Skeletal muscle satellite cell (primary cell): ENCODE measurements at regions not wholly inside any gene's neighbourhood (a gene's known extent, or its start where the extent isn't known, plus 50 kb on each side); places are given as distances from the start of the nearest gene placed in this dataset.

Source experiments
- H3K27me3 ChIP-seq: 2 replicates; pipeline ENCODE4 v1.7.0; 2013; ENCODE audit warnings: low read length; ENCODE audit not compliant: control insufficient read depth, insufficient read depth
- H3K36me3 ChIP-seq: 2 replicates; pipeline ENCODE4 v1.7.0; 2013; ENCODE audit warnings: mild to moderate bottlenecking, control low read depth, low read length; ENCODE audit not compliant: insufficient read depth
- H3K4me1 ChIP-seq: 2 replicates; pipeline ENCODE4 v1.7.0; 2013; ENCODE audit warnings: low read length; ENCODE audit not compliant: control insufficient read depth, insufficient read depth
- H3K4me2 ChIP-seq: 2 replicates; pipeline ENCODE4 v1.7.0; 2013; ENCODE audit warnings: mild to moderate bottlenecking, low read length
- H3K4me3 ChIP-seq: 2 replicates; pipeline ENCODE4 v1.7.0; 2013; ENCODE audit warnings: low read length
- H3K9ac ChIP-seq: 2 replicates; pipeline ENCODE4 v1.7.0; 2013; ENCODE audit warnings: mild to moderate bottlenecking, low read depth, low read length, moderate library complexity
- H3K9me3 ChIP-seq: replicated peaks from 2 replicates; pipeline ENCODE4 v1.7.0; 2013; ENCODE audit warnings: mild to moderate bottlenecking, control low read depth, low read length

DNA sequence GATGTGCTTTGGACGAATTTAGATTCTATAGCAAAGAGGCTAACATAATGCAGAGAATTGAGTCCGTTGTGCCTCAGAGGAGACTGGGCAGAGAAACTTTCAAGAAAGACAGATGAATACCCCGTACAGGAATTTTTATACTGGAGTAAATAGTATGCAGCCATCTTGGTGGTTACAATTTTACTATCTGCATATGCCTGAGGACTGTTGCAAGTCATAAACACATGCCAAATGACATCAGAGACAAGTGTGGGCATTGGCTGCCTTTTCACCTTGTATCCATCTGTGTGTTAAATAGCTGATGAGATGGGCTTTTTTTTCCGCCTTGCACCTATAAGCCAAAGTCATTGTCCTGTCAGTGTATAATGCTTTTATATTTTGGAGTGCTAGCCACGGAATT, 267.5 kb upstream of the SP4 start:
- Histone ChIP-seq H3K4me1 (no peaks in the 10 kb centered on the region), H3K27me3 (no peaks in the 10 kb centered on the region), H3K9me3 (no peaks in the 10 kb centered on the region), H3K9ac (no peak overlapping the region), H3K4me3 (no peak overlapping the region), H3K4me2 (no peak overlapping the region), H3K36me3 (no peaks in the 10 kb centered on the region)

DNA sequence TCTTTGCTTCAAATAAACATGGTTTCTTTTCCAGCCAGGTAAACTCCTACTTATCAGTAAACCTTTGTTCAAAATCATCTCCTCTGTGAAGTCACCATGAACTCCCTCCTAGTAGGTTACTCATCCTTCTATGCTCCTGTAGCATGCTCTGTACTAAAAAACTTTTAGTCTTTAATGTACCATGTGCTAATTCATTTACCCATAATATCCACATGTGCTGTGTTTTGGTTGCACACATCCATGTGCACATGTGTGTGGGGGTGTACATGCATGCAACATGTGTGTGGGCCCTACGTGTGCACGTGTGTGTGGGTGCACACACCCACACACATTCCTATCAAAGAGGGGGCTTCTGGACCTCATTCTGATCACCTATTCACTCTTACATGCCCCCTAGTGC, 259.9 kb upstream of the SP4 start:
- Histone ChIP-seq H3K4me3 (no peak overlapping the region), H3K9ac (no peak overlapping the region), H3K36me3 (no peaks in the 10 kb centered on the region), H3K27me3 (no peaks in the 10 kb centered on the region), H3K4me2 (no peak overlapping the region), H3K4me1 (no peaks in the 10 kb centered on the region), H3K9me3 (no peaks in the 10 kb centered on the region)

GRCh38 chr7:21169667-21170580, 258.0 kb upstream of the SP4 start:
- H3K27me3 ChIP-seq, result no peaks in the 10 kb centered on the region
- no peak overlapping the region for H3K4me3 ChIP-seq
- no peaks in the 10 kb centered on the region for H3K4me1 ChIP-seq
- H3K36me3 ChIP-seq, result no peaks in the 10 kb centered on the region
- H3K9ac ChIP-seq, result no peak overlapping the region
- no peak overlapping the region for H3K4me2 ChIP-seq
- H3K9me3 ChIP-seq, result no peaks in the 10 kb centered on the region

GRCh38 chr7:21172800-21173199, 255.1 kb upstream of the SP4 start:
- no peaks in the 10 kb centered on the region for H3K36me3 ChIP-seq
- H3K4me3 ChIP-seq, result no peak overlapping the region
- no peaks in the 10 kb centered on the region for H3K9me3 ChIP-seq
- H3K27me3 ChIP-seq, result no peaks in the 10 kb centered on the region
- H3K4me2 ChIP-seq, result no peak overlapping the region
- no peak overlapping the region for H3K9ac ChIP-seq
- no peaks in the 10 kb centered on the region for H3K4me1 ChIP-seq

- Histone ChIP-seq H3K9ac (no peak overlapping the region), H3K4me3 (no peak overlapping the region), H3K4me1 (no peaks in the 10 kb centered on the region), H3K4me2 (no peak overlapping the region), H3K9me3 (no peaks in the 10 kb centered on the region), H3K27me3 (no peaks in the 10 kb centered on the region), H3K36me3 (no peaks in the 10 kb centered on the region)
Observed at GRCh38 chr7:21173436-21173835, 254.4 kb upstream of the SP4 start.

DNA sequence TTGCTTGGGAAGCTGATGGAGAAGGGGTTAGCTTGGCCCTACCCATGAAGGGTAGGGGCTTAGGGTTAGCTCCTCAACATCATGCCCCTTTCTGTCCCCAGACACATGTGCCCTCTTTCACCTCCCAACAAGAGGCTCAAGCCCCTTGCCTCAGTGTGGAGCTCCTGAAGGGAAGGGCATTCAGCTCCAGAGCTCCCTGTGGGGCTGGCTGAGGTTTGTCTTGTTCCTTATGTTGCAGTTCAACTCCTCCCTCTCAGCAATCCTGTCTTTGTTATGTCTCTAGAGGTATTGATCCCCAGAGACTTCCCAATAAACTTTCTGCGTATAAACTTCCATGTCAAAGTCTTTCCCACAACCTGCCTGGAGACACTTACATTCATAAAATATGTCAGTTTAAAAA, 252.2 kb upstream of the SP4 start:
- Histone ChIP-seq H3K36me3 (no peaks in the 10 kb centered on the region), H3K4me3 (no peak overlapping the region), H3K27me3 (no peaks in the 10 kb centered on the region), H3K4me2 (no peak overlapping the region), H3K9me3 (no peaks in the 10 kb centered on the region), H3K4me1 (no peaks in the 10 kb centered on the region), H3K9ac (no peak overlapping the region)

GRCh38 chr7:21184942-21185652, 242.8 kb upstream of the SP4 start:
- H3K27me3 ChIP-seq, result no peaks in the 10 kb centered on the region
- no peak overlapping the region for H3K4me2 ChIP-seq
- peaks cover 10% of the 10 kb centered on the region for H3K9me3 ChIP-seq
- no peaks in the 10 kb centered on the region for H3K4me1 ChIP-seq
- no peak overlapping the region for H3K9ac ChIP-seq
- H3K36me3 ChIP-seq, result no peaks in the 10 kb centered on the region
- H3K4me3 ChIP-seq, result no peak overlapping the region

GRCh38 chr7:21185653-21186265, 242.1 kb upstream of the SP4 start:
- no peaks in the 10 kb centered on the region for H3K36me3 ChIP-seq
- no peak overlapping the region for H3K4me3 ChIP-seq
- peaks cover 10% of the 10 kb centered on the region for H3K9me3 ChIP-seq
- no peaks in the 10 kb centered on the region for H3K27me3 ChIP-seq
- no peak overlapping the region for H3K4me2 ChIP-seq
- H3K9ac ChIP-seq, result no peak overlapping the region
- no peaks in the 10 kb centered on the region for H3K4me1 ChIP-seq

GRCh38 chr7:21191321-21192073, 236.4 kb upstream of the SP4 start:
- Histone ChIP-seq H3K4me2 (no peak overlapping the region), H3K9me3 (peaks cover 3% of the 10 kb centered on the region), H3K36me3 (no peaks in the 10 kb centered on the region), H3K27me3 (no peaks in the 10 kb centered on the region), H3K9ac (no peak overlapping the region), H3K4me1 (no peaks in the 10 kb centered on the region), H3K4me3 (no peak overlapping the region)

GRCh38 chr7:21192657-21193056, 235.2 kb upstream of the SP4 start:
- H3K4me1 ChIP-seq, result no peaks in the 10 kb centered on the region
- no peaks in the 10 kb centered on the region for H3K27me3 ChIP-seq

GRCh38 chr7:21193895-21194294, 234.0 kb upstream of the SP4 start:
- Histone ChIP-seq H3K27me3 (no peaks in the 10 kb centered on the region), H3K36me3 (no peaks in the 10 kb centered on the region), H3K4me1 (no peaks in the 10 kb centered on the region), H3K9me3 (no peaks in the 10 kb centered on the region), H3K4me3 (no peak overlapping the region), H3K4me2 (no peak overlapping the region), H3K9ac (no peak overlapping the region)

More at GRCh38 chr7:21192657-21193056, 235.2 kb upstream of the SP4 start:
- Histone ChIP-seq H3K36me3 (no peaks in the 10 kb centered on the region), H3K4me2 (no peak overlapping the region), H3K9me3 (peaks cover 3% of the 10 kb centered on the region), H3K4me3 (no peak overlapping the region), H3K9ac (no peak overlapping the region)
